ENCODE measurements at regions not wholly inside any gene's neighbourhood (a gene's known extent, or its start where the extent isn't known, plus 50 kb on each side); places are given as distances from the start of the nearest gene placed in this dataset.

GRCh38 chr2:57740891-57741290 is 305.7 kb upstream of the VRK2 start:
- in situ Hi-C loops (cut with HindIII; ENCODE audit: low sequenced_read_pairs), result no loop called here

DNA sequence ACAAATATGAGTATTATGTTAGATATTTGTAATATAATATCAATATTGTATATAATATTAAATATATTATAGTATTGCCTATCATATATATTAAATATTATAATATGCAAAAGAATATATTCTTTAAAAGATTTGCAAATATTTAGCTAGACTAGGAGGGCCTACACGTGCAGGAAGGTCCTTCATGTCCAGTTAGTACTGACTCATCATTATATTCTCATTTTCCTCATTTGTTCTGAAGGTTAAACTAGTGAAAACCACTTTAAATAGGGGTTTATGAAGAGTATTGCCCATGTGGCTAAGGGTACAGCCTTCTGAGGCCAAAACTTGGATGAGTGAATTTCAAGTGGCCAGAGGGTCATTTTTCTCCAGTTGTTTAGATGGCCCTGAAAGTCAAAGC is 293.0 kb upstream of the VRK2 start:
- in situ Hi-C loops (cut with HindIII; ENCODE audit: low sequenced_read_pairs), result no loop called here

DNA sequence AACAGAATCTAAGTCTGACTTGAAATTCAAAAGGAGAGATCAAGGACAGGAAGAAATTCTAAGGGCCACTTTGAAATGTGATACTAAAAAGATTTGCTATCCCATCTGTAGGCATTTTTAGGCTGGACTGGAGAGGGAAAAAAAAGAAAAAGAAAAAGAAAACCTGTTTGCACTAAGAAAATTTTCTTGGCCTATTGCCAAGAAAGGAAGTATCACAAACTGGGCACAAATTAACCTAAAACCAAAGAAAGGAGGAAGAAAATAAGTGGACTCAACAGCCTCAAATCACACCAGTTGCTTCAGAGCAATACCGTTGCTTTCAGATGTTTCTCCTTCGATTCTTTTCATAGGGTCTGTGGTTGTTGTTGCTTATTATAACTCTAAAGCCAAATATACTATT is 287.9 kb upstream of the VRK2 start:
- in situ Hi-C loops (cut with HindIII; ENCODE audit: low sequenced_read_pairs), result no loop called here

- in situ Hi-C loops (cut with HindIII; ENCODE audit: low sequenced_read_pairs), result no loop called here
Measured at GRCh38 chr2:57759131-57759530, 287.5 kb upstream of the VRK2 start.

DNA sequence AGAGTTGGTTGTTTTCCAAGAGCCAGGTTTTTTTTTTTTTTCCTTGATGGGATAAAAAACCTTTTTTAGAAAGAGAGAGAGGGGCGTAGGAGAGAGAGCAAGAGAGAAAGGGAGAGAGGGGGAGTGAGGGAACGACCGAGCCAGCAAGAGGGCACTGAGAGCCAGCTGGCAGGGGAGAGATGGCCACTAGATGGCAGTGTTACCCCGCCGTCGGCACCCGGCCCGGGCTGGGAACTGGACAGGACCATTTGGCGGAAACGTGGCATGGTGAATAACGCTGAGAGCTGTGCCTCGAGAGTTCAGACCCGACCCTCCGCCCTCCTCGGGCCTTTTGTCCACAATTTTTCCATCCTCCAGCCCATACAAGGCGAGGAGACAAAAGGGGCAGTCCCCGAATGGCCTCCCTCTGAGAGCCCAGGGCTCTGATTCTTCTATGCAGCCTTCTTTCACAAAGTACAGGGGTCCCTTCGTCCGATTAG is 286.7 kb upstream of the VRK2 start:
- in situ Hi-C loops (cut with HindIII; ENCODE audit: low sequenced_read_pairs), result no loop called here

DNA sequence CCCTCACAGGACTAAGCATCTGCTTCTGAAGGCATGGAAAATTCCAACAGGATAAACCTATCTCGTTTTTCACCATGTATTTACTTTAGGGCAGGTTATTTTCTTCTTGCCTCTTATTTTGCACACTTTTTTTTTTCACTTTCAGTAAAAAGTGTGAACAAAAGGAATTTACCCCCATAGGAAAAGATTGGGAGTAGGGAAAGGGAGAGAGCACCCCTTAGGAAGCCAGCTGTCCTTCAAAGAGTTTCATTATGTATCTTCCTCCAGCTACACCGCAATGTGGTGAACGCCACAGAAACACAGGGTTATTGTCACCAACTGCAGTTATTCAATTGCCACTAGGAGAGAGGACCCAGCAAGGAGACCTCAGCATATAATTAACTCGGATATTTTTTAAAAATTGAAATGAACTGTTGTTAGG is 286.2 kb upstream of the VRK2 start:
- in situ Hi-C loops (cut with HindIII; ENCODE audit: low sequenced_read_pairs), result no loop called here

DNA sequence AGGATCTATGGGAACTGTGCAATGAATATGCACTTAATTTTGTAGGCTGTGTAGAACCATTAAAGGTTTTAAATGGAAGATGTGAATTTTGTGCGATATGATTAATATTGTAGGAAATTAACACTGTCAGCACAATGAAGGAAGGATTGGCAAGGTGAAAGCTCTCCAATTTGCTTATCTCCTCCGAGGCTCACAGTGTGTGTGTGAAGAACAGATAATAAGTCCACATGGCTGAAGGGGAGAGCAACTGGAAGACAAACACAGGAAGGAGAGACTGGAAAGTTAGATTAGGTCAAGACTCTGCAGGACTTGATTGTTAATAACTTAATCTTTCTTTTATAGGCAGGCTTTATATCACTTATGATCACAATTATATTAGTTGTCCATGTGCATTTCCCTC is 269.7 kb upstream of the VRK2 start:
- in situ Hi-C loops (cut with HindIII; ENCODE audit: low sequenced_read_pairs), result no loop called here

- in situ Hi-C loops (cut with HindIII; ENCODE audit: low sequenced_read_pairs), result no loop called here
Measured at GRCh38 chr2:57782587-57782986, 264.0 kb upstream of the VRK2 start.

- in situ Hi-C loops (cut with HindIII; ENCODE audit: low sequenced_read_pairs), result no loop called here
Measured at GRCh38 chr2:57793310-57793709, 253.3 kb upstream of the VRK2 start.

DNA sequence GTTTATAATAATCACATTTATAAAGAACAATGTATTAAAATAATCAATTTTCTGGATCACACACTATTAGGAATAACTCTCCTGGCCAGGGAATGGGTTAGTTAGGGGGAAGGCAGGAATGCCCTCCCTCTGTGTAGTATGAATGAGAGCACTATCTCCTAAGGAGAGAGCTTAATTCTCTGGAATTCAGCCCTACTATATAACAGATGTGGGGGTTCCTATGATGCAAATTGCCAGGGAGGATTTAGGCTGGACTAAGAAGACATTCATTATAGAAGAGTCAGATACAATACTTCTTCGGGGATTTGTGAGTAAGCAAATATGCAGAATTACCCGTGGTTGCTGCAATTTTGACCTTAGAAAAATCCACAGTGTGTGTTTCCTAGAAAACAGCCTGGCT is 250.1 kb upstream of the VRK2 start:
- in situ Hi-C loops (cut with HindIII; ENCODE audit: low sequenced_read_pairs), result no loop called here

- in situ Hi-C loops (cut with HindIII; ENCODE audit: low sequenced_read_pairs), result no loop called here
Measured at GRCh38 chr2:57798346-57798745, 248.3 kb upstream of the VRK2 start.

DNA sequence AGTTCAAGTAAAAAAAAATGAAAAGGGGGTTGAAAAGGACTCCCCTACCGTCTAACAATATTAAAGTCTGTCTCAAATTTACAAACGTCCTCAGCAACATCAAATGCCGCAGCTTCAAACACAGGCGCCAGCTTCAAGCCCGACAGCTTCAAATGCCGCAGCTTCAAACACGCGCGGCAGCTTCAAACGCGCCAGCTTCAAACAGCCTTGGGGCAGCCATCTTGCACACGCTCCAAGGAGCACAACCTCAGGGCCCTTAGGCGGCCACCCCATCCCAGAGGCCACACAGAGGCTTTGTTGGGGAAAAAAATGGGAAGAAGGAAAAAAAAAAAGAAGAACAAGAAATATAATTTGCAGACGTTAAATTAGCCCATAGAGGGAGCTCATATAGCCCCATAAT is 244.4 kb upstream of the VRK2 start:
- in situ Hi-C loops (cut with HindIII; ENCODE audit: low sequenced_read_pairs), result no loop called here

- in situ Hi-C loops (cut with HindIII; ENCODE audit: low sequenced_read_pairs), result no loop called here
Measured at GRCh38 chr2:57804971-57805370, 241.6 kb upstream of the VRK2 start.

DNA sequence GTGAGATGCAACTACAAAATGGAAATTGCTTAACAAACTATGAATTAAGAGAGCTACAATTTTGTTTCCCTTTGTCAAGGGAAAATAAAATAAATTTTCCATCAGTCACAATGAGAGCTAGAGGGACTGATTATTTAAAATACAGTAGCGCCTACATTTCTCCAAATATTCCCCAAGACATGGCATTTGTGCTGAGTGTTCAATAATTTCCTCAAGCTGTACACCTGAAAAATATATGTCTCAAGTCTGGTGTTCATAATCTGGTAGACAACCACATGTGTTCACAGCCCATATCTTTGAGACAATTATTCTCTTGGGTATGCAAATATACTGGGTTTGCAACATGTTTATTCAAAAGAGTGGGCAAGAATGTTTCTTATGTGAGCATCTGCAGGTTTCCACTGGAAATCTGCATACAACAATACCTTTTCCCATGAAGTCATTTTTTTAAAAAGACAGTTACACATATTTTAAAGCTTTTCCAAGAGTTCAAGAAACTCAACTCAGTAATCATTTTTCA is 240.1 kb upstream of the VRK2 start:
- in situ Hi-C loops (cut with HindIII; ENCODE audit: low sequenced_read_pairs), result no loop called here

DNA sequence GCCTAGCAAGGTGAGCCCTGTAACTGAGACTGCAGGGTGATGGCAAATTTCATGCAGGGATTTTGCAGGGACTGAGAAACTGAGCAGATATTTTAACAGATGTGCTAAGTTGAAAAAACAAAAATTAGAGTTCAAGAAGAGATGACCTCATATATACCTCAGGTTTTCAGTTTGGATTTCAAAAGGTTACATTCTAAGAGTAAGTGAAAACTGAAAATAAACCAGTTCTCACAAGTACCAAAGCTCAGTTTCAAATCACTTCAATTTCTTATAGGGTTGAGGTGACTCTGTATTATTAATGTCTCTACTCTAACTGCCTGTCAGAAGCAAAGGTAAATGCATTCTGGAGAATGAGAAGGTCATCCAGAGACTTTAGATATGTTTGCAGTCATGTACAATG is 237.4 kb upstream of the VRK2 start:
- in situ Hi-C loops (cut with HindIII; ENCODE audit: low sequenced_read_pairs), result no loop called here

GRCh38 chr2:57821088-57821487 is 225.5 kb upstream of the VRK2 start:
- in situ Hi-C loops (cut with HindIII; ENCODE audit: low sequenced_read_pairs), result no loop called here

DNA sequence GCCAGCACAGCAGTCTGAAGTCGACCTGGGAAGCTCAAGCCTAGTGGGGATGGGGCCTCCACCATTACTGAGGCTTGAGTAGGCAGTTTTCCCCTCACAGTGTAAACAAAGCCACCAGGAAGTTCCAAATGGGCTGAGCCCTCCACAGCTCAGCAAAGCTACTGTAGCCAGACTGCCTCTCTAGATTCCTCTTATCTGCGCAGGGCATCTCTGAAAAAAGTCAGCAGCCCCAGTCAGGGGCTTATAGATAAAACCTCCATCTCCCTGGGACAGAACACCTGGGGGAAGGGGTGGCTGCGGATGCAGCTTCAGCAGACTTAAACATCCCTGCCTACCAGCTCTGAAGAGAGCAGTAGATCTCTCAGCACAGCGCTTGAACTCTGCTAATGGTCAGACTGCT is 218.4 kb upstream of the VRK2 start:
- in situ Hi-C loops (cut with HindIII; ENCODE audit: low sequenced_read_pairs), result no loop called here

DNA sequence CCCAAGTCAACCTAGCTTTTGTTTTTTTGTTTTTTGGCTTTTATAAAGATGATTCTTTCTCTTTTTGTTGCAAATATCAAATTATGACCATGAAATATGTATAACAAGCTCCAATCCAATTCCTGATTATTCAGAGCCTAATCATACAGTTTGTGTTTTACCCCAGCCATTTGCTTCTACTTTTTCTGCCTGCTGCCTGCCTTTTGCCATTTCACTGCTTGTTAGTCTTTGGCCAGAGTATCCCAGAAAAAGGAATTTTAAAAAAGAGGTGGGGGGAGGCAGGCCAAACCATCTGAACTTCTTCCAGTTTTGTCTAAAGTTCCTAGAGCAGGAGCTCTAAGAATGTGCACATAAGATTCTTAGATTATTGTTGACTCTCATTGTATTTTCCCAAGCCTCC is 211.9 kb upstream of the VRK2 start:
- in situ Hi-C loops (cut with HindIII; ENCODE audit: low sequenced_read_pairs), result no loop called here

DNA sequence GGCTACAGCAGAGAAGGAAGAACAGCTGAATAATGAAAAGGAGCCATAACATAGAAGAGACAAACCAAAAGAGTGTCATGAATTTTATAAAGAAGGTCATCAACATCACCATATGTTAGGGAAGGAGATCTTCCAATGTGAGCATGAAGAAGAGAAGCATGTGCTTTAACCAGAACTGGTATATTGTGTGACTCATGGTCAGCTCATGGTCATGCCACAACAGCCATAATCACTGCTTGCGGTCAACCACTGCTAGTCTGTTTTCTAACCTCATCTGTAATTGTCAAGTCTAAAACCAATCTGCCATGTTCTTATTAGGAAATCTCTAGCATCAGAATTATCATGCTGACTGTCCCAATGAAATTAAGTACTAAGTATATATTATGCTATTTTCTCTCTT is 204.1 kb upstream of the VRK2 start:
- in situ Hi-C loops (cut with HindIII; ENCODE audit: low sequenced_read_pairs), result no loop called here

DNA sequence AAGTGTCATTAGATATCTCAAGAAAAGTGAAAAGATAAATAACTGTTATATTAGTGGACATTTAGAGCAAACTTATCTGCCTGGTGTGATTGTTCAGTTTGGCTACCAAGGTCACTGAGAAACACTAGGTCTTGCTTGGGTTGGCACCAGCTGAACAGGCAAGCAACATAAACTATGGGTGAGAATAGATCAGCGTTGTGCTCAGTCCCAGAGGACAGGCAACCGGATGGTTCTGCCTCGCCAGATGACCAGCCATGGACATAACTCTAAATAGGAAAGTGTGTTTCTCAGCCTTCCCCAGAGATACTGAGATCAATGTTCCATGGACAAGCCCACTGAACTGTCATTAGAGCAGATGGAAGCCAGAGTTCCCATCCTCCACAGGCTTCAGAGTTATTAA is 203.4 kb upstream of the VRK2 start:
- in situ Hi-C loops (cut with HindIII; ENCODE audit: low sequenced_read_pairs), result no loop called here

- in situ Hi-C loops (cut with HindIII; ENCODE audit: low sequenced_read_pairs), result no loop called here
Measured at GRCh38 chr2:57848723-57849122, 197.9 kb upstream of the VRK2 start.

GRCh38 chr2:57849843-57850242 is 196.8 kb upstream of the VRK2 start:
- in situ Hi-C loops (cut with HindIII; ENCODE audit: low sequenced_read_pairs), result no loop called here

GRCh38 chr2:57850415-57851130 is 196.0 kb upstream of the VRK2 start:
- in situ Hi-C loops (cut with HindIII; ENCODE audit: low sequenced_read_pairs), result no loop called here

Data from DLD1 (cell line).